KMS-11 (cell line): ENCODE measurements at regions not wholly inside any gene's neighbourhood (a gene's known extent, or its start where the extent isn't known, plus 50 kb on each side); places are given as distances from the start of the nearest gene placed in this dataset.

ENCODE experiments used
- H2AFZ ChIP-seq: fragments of 200-600 bp; sonication (generic); 2 replicates; pipeline ENCODE4 v1.6.1; 2016; ENCODE audit warnings: antibody characterized with exemption, mixed run types, low read depth
- H3K27ac ChIP-seq: fragments of 200-600 bp; sonication (generic); 2 replicates; pipeline ENCODE4 v1.6.1; 2016; ENCODE audit warnings: mild to moderate bottlenecking, mixed run types
- H3K27me3 ChIP-seq: fragments of 200-600 bp; sonication (generic); 2 replicates; pipeline ENCODE4 v1.6.1; 2017; ENCODE audit warnings: mild to moderate bottlenecking, low read depth, mixed run types, moderate library complexity; ENCODE audit not compliant: insufficient read depth
- H3K36me3 ChIP-seq: fragments of 200-600 bp; sonication (generic); 2 replicates; pipeline ENCODE4 v1.6.1; 2017; ENCODE audit warnings: mild to moderate bottlenecking, mixed run types; ENCODE audit not compliant: insufficient read depth
- H3K4me1 ChIP-seq: fragments of 200-600 bp; sonication (generic); 2 replicates; pipeline ENCODE4 v1.6.1; 2016; ENCODE audit warnings: mild to moderate bottlenecking, low read depth, mixed run types; ENCODE audit not compliant: poor library complexity, severe bottlenecking
- H3K4me2 ChIP-seq: fragments of 200-600 bp; sonication (generic); 2 replicates; pipeline ENCODE4 v1.7.0; 2016; ENCODE audit warnings: mild to moderate bottlenecking, mixed run types
- H3K4me3 ChIP-seq: fragments of 200-600 bp; sonication (generic); IDR thresholded peaks from 2 replicates; pipeline ENCODE4 v1.6.1; 2017; ENCODE audit warnings: low read depth, low read length, mixed read lengths; ENCODE audit not compliant: insufficient read depth
- H3K79me2 ChIP-seq: fragments of 200-600 bp; sonication (generic); 2 replicates; pipeline ENCODE4 v1.6.1; 2016; ENCODE audit warnings: low read depth, mixed run types; ENCODE audit not compliant: insufficient read depth
- H3K9ac ChIP-seq: fragments of 200-600 bp; sonication (generic); 2 replicates; pipeline ENCODE4 v1.6.1; 2016; ENCODE audit warnings: mild to moderate bottlenecking, mixed run types
- H4K20me1 ChIP-seq: fragments of 200-600 bp; sonication (generic); 2 replicates; pipeline ENCODE4 v1.6.1; 2016; ENCODE audit warnings: mild to moderate bottlenecking, mixed run types; ENCODE audit not compliant: insufficient read depth
- CTCF ChIP-seq: fragments of 200-600 bp; sonication (generic); conservative IDR thresholded peaks from 2 replicates; pipeline ENCODE4 v1.6.1; 2017; ENCODE audit warnings: low read depth, mild to moderate bottlenecking, antibody characterized with exemption, low read length, moderate library complexity, mixed read lengths

GRCh38 chr6:113558431-113558830 lies 298.7 kb upstream of the MARCKS start:
- Histone ChIP-seq H3K4me2 (no peak overlapping the region), H3K4me3 (no peak overlapping the region), H3K27me3 (no peaks in the 10 kb centered on the region), H3K4me1 (no peaks in the 10 kb centered on the region), H3K79me2 (no peaks in the 10 kb centered on the region), H3K36me3 (no peaks in the 10 kb centered on the region), H4K20me1 (no peaks in the 10 kb centered on the region), H3K9ac (no peak overlapping the region), H3K27ac (no peak overlapping the region), H2AFZ (no peak overlapping the region)
- no peak for TF ChIP-seq CTCF

GRCh38 chr6:113558966-113559365 lies 298.2 kb upstream of the MARCKS start:
- H3K27ac ChIP-seq: no peak overlapping the region
- H3K4me1 ChIP-seq: no peaks in the 10 kb centered on the region
- H3K27me3 ChIP-seq: no peaks in the 10 kb centered on the region
- H3K36me3 ChIP-seq: no peaks in the 10 kb centered on the region
- H2AFZ ChIP-seq: no peak overlapping the region
- no peak overlapping the region for H3K4me3 ChIP-seq
- H3K79me2 ChIP-seq: no peaks in the 10 kb centered on the region
- H4K20me1 ChIP-seq: no peaks in the 10 kb centered on the region
- no peak overlapping the region for H3K4me2 ChIP-seq
- no peak for TF ChIP-seq CTCF
- no peak overlapping the region for H3K9ac ChIP-seq

- no peak for TF ChIP-seq CTCF
- no peak overlapping the region for H3K9ac ChIP-seq
- H3K36me3 ChIP-seq: no peaks in the 10 kb centered on the region
- no peaks in the 10 kb centered on the region for H4K20me1 ChIP-seq
- no peak overlapping the region for H3K4me3 ChIP-seq
- H3K79me2 ChIP-seq: no peaks in the 10 kb centered on the region
- no peak overlapping the region for H3K27ac ChIP-seq
- H2AFZ ChIP-seq: no peak overlapping the region
- no peaks in the 10 kb centered on the region for H3K27me3 ChIP-seq
- no peak overlapping the region for H3K4me2 ChIP-seq
- H3K4me1 ChIP-seq: no peaks in the 10 kb centered on the region
These were observed 296.8 kb upstream of the MARCKS start for GRCh38 chr6:113560376-113560775.

GRCh38 chr6:113560908-113561307 lies 296.2 kb upstream of the MARCKS start:
- no peaks in the 10 kb centered on the region for H3K4me1 ChIP-seq
- H4K20me1 ChIP-seq: no peaks in the 10 kb centered on the region
- H3K27me3 ChIP-seq: no peaks in the 10 kb centered on the region
- no peak overlapping the region for H3K4me3 ChIP-seq
- H3K79me2 ChIP-seq: no peaks in the 10 kb centered on the region
- TF ChIP-seq CTCF: no peak
- H3K36me3 ChIP-seq: no peaks in the 10 kb centered on the region
- H3K27ac ChIP-seq: no peak overlapping the region
- H3K4me2 ChIP-seq: no peak overlapping the region
- H3K9ac ChIP-seq: no peak overlapping the region
- no peak overlapping the region for H2AFZ ChIP-seq

- no peak for TF ChIP-seq CTCF
- Histone ChIP-seq H3K36me3 (no peaks in the 10 kb centered on the region), H3K4me3 (no peak overlapping the region), H3K9ac (no peak overlapping the region), H3K4me2 (no peak overlapping the region), H3K27me3 (no peaks in the 10 kb centered on the region), H4K20me1 (no peaks in the 10 kb centered on the region), H3K79me2 (no peaks in the 10 kb centered on the region), H2AFZ (no peak overlapping the region), H3K4me1 (no peaks in the 10 kb centered on the region), H3K27ac (no peak overlapping the region)
These were observed 294.9 kb upstream of the MARCKS start for GRCh38 chr6:113562248-113562647.
